K562 (cell line): ENCODE measurements at regions not wholly inside any gene's neighbourhood (a gene's known extent, or its start where the extent isn't known, plus 50 kb on each side); places are given as distances from the start of the nearest gene placed in this dataset.

Source experiments
- ATAC-seq: fragments of 200-7000 bp; cut with Tn5 transposase; 3 replicates; pipeline ENCODE4 v1.9.1; 2020; ENCODE audit warnings: moderate library complexity
- BruUV-seq: library from RNA; stranded (reverse); fragments of 400-500 nt; replicated peaks from 2 replicates; lab custom pipeline; 2021; lab: Mats Ljungman, UMichigan
- CTCF ChIA-PET: fragments of 300-600 bp; formaldehyde crosslinking; extraction: SDS; loops from one replicate; lab custom pipeline; 2021; ENCODE audit warnings: low intra/inter-chr PET ratio; lab: Yijun Ruan, JAX
- POLR2A ChIA-PET: fragments of 300-600, 350-650 bp; sonication (Branson Sonifier 250); formaldehyde crosslinking; extraction: SDS; loops from one replicate; lab custom pipeline; 2021; ENCODE audit warnings: antibody characterized with exemption, inconsistent platforms; lab: Yijun Ruan, JAX
- DNase-seq, 4 experiments: peaks; one replicate each; pipeline versions ENCODE4 v3.0.0 to v3.0.0-alpha.2; 2011 to 2018; ENCODE audit warnings: low spot score in 3 of 4, mixed read lengths in 3 of 4; ENCODE audit errors: extremely low read depth in 1 of 4
- FAIRE-seq: peaks from 2 replicates; lab custom pipeline; 2011; peaks lifted over from hg19 to GRCh38; lab: Jason Lieb, UNC
- H2AFZ ChIP-seq: 2 replicates; pipeline ENCODE4 v1.6.0; 2011; ENCODE audit warnings: low read depth, low read length, control low read depth, inconsistent platforms
- H3K27ac ChIP-seq: fragments of 200-600 bp; 3 replicates; pipeline ENCODE4 v1.8.0; 2011; ENCODE audit warnings: low read depth, mild to moderate bottlenecking, control low read depth, inconsistent platforms, low read length, moderate library complexity, mixed read lengths; ENCODE audit errors: extremely low read depth
- H3K27me3 ChIP-seq, 2 experiments: fragments of 300-600 bp in 1 of 2; 2 replicates in 1 of 2; 3 replicates in 1 of 2; pipeline versions ENCODE4 v1.6.0 to v1.8.0; 2011; ENCODE audit warnings: inconsistent platforms in 2 of 2, low read length in 2 of 2, mild to moderate bottlenecking in 1 of 2, mixed read lengths in 1 of 2, moderate library complexity in 1 of 2; ENCODE audit not compliant: control insufficient read depth in 2 of 2, insufficient read depth in 2 of 2
- H3K36me3 ChIP-seq: fragments of 300-600 bp; 3 replicates; pipeline ENCODE4 v1.8.0; 2011; ENCODE audit warnings: mild to moderate bottlenecking, low read length, inconsistent platforms; ENCODE audit not compliant: control insufficient read depth, insufficient read depth
- H3K4me1 ChIP-seq, 2 experiments: fragments of 200-600 bp in 1 of 2; replicated peaks in 1 of 2; 2 replicates in 1 of 2; 3 replicates in 1 of 2; pipeline versions ENCODE4 v1.5.1 to v1.8.0; 2011; ENCODE audit warnings: inconsistent platforms in 2 of 2, low read length in 2 of 2, mild to moderate bottlenecking in 1 of 2, mixed read lengths in 1 of 2, moderate library complexity in 1 of 2; ENCODE audit not compliant: control insufficient read depth in 2 of 2, insufficient read depth in 2 of 2
- H3K4me2 ChIP-seq: 2 replicates; pipeline ENCODE4 v1.6.1; 2011; ENCODE audit warnings: low read length, control low read depth, inconsistent platforms, mixed read lengths; ENCODE audit not compliant: insufficient read depth
- H3K4me3 ChIP-seq: fragments of 200-600 bp; sonication (generic), shearing (Covaris generic); 2 replicates; pipeline ENCODE4 v1.5.1; 2016; ENCODE audit warnings: control low read depth, inconsistent platforms
- H3K79me2 ChIP-seq: fragments of 200-600 bp; 3 replicates; pipeline ENCODE4 v1.8.0; 2011; ENCODE audit warnings: low read length, inconsistent platforms; ENCODE audit not compliant: control insufficient read depth, insufficient read depth
- H3K9ac ChIP-seq, 2 experiments: 2 replicates each; pipeline versions ENCODE4 v1.6.0 to v1.6.1; 2011; ENCODE audit warnings: low read depth in 2 of 2, low read length in 2 of 2, control low read depth in 1 of 2, inconsistent platforms in 1 of 2, mild to moderate bottlenecking in 1 of 2, mixed read lengths in 1 of 2; ENCODE audit not compliant: insufficient read depth in 1 of 2
- H3K9me1 ChIP-seq: one replicate; pipeline ENCODE4 v1.6.0; 2011; ENCODE audit warnings: inconsistent platforms, mild to moderate bottlenecking, low read length, moderate library complexity; ENCODE audit not compliant: control insufficient read depth, insufficient read depth
- H3K9me3 ChIP-seq: replicated peaks from 2 replicates; pipeline ENCODE4 v1.5.1; 2011; ENCODE audit warnings: low read depth, low read length, inconsistent platforms; ENCODE audit not compliant: control insufficient read depth, insufficient read depth
- H4K20me1 ChIP-seq: replicated peaks from 2 replicates; pipeline ENCODE4 v1.6.1; 2011; ENCODE audit warnings: low read length, inconsistent platforms, mixed read lengths; ENCODE audit not compliant: control insufficient read depth, insufficient read depth
- ARID1B ChIP-seq: fragments of 450-650 bp; IDR thresholded peaks from 2 replicates; pipeline ENCODE4 v1.6.1; 2016; ENCODE audit warnings: antibody characterized with exemption, mild to moderate bottlenecking, inconsistent platforms
- CBX5 ChIP-seq: IDR thresholded peaks from 2 replicates; pipeline ENCODE4 v1.6.1; 2014; ENCODE audit warnings: low read depth, borderline replicate concordance
- EP300 ChIP-seq: IDR thresholded peaks from 2 replicates; pipeline ENCODE4 v1.6.1; 2012; ENCODE audit warnings: low read length, improper control_type of control experiment
- KLF16 ChIP-seq: IDR thresholded peaks from 2 replicates; pipeline ENCODE4 v1.6.1; 2016; ENCODE audit warnings: antibody characterized with exemption
- MCM3 ChIP-seq: fragments of 450-650 bp; IDR thresholded peaks from 2 replicates; pipeline ENCODE4 v1.6.1; 2016
- NR2C1 ChIP-seq, 2 experiments: fragments of 450-650 bp; IDR thresholded peaks; 2 replicates each; pipeline ENCODE4 v1.6.1; 2017; ENCODE audit warnings: mild to moderate bottlenecking in 2 of 2, antibody characterized with exemption in 1 of 2, inconsistent platforms in 1 of 2, missing compliant biosample characterization in 1 of 2, missing genetic modification characterization in 1 of 2
- RBBP5 ChIP-seq: fragments of 200-600 bp; sonication (generic); IDR thresholded peaks from 2 replicates; pipeline ENCODE4 v1.6.1; 2012; ENCODE audit warnings: borderline replicate concordance, mild to moderate bottlenecking, low read length, control low read depth, inconsistent platforms; ENCODE audit not compliant: insufficient read depth, poor library complexity, severe bottlenecking
- ZNF23 ChIP-seq: fragments of 250-450 bp; sonication (Bioruptor Pico); IDR thresholded peaks from 2 replicates; pipeline ENCODE4 v1.4.0; 2020; ENCODE audit warnings: mild to moderate bottlenecking
- ZNF76 ChIP-seq: fragments of 250-450 bp; sonication (Bioruptor Pico); IDR thresholded peaks from 2 replicates; pipeline ENCODE4 v1.4.0; 2020; ENCODE audit warnings: mild to moderate bottlenecking, moderate library complexity, borderline replicate concordance
- WGBS: fragments of 100-300 bp; shearing (Covaris generic); methylation state at CpG from one replicate; pipeline ENCODE4 v1.1.6; 2016; ENCODE audit warnings: low coverage, mixed read lengths; ENCODE audit not compliant: insufficient coverage; ENCODE audit errors: missing lambda C conversion rate; 5-methylcytosine and 5-hydroxymethylcytosine counted together
- in situ Hi-C: fragments of 300-500 bp; cut with MboI; formaldehyde crosslinking; loops from 4 replicates; pipeline ENCODE4 v1.15.0; 2018; ENCODE audit warnings: inconsistent platforms, mixed read lengths
- intact Hi-C: fragments of 100-400 bp; cut with micrococcal nuclease; formaldehyde crosslinking; loops from 2 replicates; pipeline ENCODE4 v1.14.2; 2022
- TF ChIP-seq, protein P1 (sequence below): fragments of 200-400 bp; formaldehyde crosslinking; IDR thresholded peaks from 2 replicates; pipeline ENCODE4 v1.6.1; 2017; ENCODE audit warnings: mild to moderate bottlenecking, low read depth, low read length, moderate library complexity
- TF ChIP-seq, protein P2 (sequence below): fragments of 250-450 bp; sonication (Bioruptor Pico); IDR thresholded peaks from 2 replicates; pipeline ENCODE4 v1.5.0; 2020; ENCODE audit warnings: mild to moderate bottlenecking
- TF ChIP-seq, protein P3 (sequence below), 3 experiments: IDR thresholded peaks in 2 of 3; conservative IDR thresholded peaks in 1 of 3; 2 replicates each; pipeline ENCODE4 v1.5.1; 2011 to 2012; ENCODE audit warnings: low read length in 3 of 3, mild to moderate bottlenecking in 3 of 3, control low read depth in 2 of 3, improper control_type of control experiment in 1 of 3, inconsistent platforms in 1 of 3, low read depth in 1 of 3, mixed read lengths in 1 of 3, moderate library complexity in 1 of 3; ENCODE audit not compliant: insufficient read depth in 2 of 3

DNA sequence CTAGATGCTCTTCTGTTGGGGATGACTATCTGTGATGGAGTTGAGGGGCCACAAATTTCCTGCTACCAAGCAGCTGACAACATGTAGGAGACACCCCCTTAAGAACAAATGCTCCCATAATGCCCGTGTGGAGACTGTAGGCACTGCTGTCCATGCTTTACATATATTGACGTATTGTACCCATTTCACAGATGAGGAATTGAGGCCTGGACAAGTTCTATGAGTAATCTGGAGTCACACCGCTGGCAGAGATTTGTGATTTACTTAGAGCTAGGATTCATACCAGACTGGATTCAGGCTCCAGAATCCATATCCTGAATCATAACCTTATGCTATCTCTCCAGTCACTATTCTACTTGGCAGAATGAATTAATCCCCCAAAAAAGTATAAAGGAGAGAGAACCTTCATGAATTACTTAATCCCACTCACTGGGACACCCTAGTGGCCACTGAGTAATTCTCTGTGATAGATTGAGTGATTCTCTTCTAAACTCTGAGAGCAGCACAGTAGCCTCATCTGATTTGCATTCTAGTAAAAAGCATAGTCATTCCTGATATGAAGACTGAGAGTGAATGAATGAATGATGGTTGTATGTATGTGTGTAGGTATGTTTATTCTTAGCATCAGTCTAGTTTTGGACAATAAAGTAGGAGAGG is 460.7 kb upstream of the MEIS1 start (continued):
- TF ChIP-seq, protein P1, sequence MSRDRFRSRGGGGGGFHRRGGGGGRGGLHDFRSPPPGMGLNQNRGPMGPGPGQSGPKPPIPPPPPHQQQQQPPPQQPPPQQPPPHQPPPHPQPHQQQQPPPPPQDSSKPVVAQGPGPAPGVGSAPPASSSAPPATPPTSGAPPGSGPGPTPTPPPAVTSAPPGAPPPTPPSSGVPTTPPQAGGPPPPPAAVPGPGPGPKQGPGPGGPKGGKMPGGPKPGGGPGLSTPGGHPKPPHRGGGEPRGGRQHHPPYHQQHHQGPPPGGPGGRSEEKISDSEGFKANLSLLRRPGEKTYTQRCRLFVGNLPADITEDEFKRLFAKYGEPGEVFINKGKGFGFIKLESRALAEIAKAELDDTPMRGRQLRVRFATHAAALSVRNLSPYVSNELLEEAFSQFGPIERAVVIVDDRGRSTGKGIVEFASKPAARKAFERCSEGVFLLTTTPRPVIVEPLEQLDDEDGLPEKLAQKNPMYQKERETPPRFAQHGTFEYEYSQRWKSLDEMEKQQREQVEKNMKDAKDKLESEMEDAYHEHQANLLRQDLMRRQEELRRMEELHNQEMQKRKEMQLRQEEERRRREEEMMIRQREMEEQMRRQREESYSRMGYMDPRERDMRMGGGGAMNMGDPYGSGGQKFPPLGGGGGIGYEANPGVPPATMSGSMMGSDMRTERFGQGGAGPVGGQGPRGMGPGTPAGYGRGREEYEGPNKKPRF, result no peak
- TF ChIP-seq, protein P2, sequence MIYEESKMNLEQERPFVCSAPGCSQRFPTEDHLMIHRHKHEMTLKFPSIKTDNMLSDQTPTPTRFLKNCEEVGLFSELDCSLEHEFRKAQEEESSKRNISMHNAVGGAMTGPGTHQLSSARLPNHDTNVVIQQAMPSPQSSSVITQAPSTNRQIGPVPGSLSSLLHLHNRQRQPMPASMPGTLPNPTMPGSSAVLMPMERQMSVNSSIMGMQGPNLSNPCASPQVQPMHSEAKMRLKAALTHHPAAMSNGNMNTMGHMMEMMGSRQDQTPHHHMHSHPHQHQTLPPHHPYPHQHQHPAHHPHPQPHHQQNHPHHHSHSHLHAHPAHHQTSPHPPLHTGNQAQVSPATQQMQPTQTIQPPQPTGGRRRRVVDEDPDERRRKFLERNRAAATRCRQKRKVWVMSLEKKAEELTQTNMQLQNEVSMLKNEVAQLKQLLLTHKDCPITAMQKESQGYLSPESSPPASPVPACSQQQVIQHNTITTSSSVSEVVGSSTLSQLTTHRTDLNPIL (CRISPR knock-in tag), result no peak
- TF ChIP-seq, protein P3, sequence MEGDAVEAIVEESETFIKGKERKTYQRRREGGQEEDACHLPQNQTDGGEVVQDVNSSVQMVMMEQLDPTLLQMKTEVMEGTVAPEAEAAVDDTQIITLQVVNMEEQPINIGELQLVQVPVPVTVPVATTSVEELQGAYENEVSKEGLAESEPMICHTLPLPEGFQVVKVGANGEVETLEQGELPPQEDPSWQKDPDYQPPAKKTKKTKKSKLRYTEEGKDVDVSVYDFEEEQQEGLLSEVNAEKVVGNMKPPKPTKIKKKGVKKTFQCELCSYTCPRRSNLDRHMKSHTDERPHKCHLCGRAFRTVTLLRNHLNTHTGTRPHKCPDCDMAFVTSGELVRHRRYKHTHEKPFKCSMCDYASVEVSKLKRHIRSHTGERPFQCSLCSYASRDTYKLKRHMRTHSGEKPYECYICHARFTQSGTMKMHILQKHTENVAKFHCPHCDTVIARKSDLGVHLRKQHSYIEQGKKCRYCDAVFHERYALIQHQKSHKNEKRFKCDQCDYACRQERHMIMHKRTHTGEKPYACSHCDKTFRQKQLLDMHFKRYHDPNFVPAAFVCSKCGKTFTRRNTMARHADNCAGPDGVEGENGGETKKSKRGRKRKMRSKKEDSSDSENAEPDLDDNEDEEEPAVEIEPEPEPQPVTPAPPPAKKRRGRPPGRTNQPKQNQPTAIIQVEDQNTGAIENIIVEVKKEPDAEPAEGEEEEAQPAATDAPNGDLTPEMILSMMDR (IDR thresholded peaks at IDR 0.05 in 2 of 3, conservative IDR thresholded peaks at IDR 0.05 in 1 of 3; ENCODE audit: insufficient read depth in 2 of 3, low read depth in 1 of 3, low read length in 3 of 3), result peak in 2 of 3 experiments; percentile 27 to 33; a peak in 2 of 6 replicates

DNA sequence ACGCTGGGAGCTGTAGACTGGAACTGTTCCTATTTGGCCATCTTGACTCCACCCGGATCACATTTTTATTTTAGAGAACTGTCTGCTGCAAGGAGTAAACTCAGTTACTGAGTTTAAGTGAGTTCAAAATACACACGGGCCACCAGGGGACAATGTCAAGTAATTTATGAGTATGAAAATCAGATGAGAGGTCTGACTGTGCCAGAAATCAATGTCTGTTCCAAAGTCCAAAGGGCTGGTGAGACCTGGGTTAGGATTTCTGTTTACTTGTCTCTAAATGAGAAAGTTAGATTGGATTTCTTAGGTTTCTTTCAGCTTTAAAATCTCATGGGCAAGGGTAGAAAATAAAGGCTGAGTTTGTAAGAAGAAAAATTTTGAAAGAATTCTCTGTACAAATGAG is 465.8 kb upstream of the MEIS1 start:
- FAIRE-seq, result no peak
- H3K27ac ChIP-seq, result no peak overlapping the region
- ATAC-seq, result no peak
- no peaks in the 10 kb centered on the region for H3K79me2 ChIP-seq
- no peaks in the 10 kb centered on the region for H3K9me3 ChIP-seq
- BruUV-seq, result no TSS peak
- CTCF ChIA-PET, result no interaction called here
- DNase-seq, result no peak
- H3K9me1 ChIP-seq, result no peaks in the 10 kb centered on the region
- intact Hi-C loops, result no loop called here
- H3K4me3 ChIP-seq, result no peak overlapping the region
- no peak overlapping the region for H2AFZ ChIP-seq
- no peak overlapping the region for H3K4me2 ChIP-seq
- no peaks in the 10 kb centered on the region for H3K36me3 ChIP-seq
- no peaks in the 10 kb centered on the region for H4K20me1 ChIP-seq
- H3K4me1 ChIP-seq, result no peaks in the 10 kb centered on the region
- WGBS, result 0% methylated on average over 3 of the region's 3 CpGs
- POLR2A ChIA-PET, result interaction anchor here (0.7 kb wide), 1 partner anchor 258 kb away, joined by 3 read pairs; no protein-coding TSS in a partner anchor
- no peak overlapping the region for H3K9ac ChIP-seq
- no peaks in the 10 kb centered on the region; a peak in 1 of 5 replicates for H3K27me3 ChIP-seq
- in situ Hi-C loops, result no loop called here
- TF ChIP-seq EP300, result no peak
- no peak for TF ChIP-seq NR2C1 (IDR thresholded peaks at IDR 0.05)
- TF ChIP-seq NR2C1 (tag; IDR thresholded peaks at IDR 0.05), result no peak
- TF ChIP-seq CBX5, result no peak
- no peak for TF ChIP-seq ZNF23 (CRISPR knock-in tag)
- no peak for TF ChIP-seq ARID1B
- no peak for TF ChIP-seq MCM3
- no peak for TF ChIP-seq KLF16
- TF ChIP-seq ZNF76 (CRISPR knock-in tag), result no peak
- no peak for TF ChIP-seq RBBP5
